H1 (cell line): ENCODE measurements at regions not wholly inside any gene's neighbourhood (a gene's known extent, or its start where the extent isn't known, plus 50 kb on each side); places are given as distances from the start of the nearest gene placed in this dataset.

Experiments used
- CTCF ChIA-PET: fragments of 300-600 bp; sonication (Branson Sonifier 250); formaldehyde crosslinking; loops from one replicate; lab custom pipeline; 2021; ENCODE audit not compliant: partially characterized antibody; lab: Charles Lee
- POLR2A ChIA-PET: fragments of 300-600 bp; sonication (Branson Sonifier 250); formaldehyde crosslinking; loops from one replicate; lab custom pipeline; 2021; ENCODE audit warnings: inconsistent platforms; ENCODE audit not compliant: partially characterized antibody; lab: Charles Lee
- DNase-seq, 2 experiments: peaks; one replicate each; pipeline versions ENCODE4 v3.0.0 to v3.0.0-alpha.2; 2010 to 2022; ENCODE audit warnings: low spot score in 2 of 2, low read depth in 1 of 2, mixed read lengths in 1 of 2
- FAIRE-seq: peaks from 2 replicates; lab custom pipeline; 2011; peaks lifted over from hg19 to GRCh38; lab: Jason Lieb, UNC
- H2AFZ ChIP-seq: 2 replicates; pipeline ENCODE4 v1.8.1; 2012; ENCODE audit warnings: low read length, inconsistent platforms
- H2AK5ac ChIP-seq: 2 replicates; pipeline ENCODE4 v1.6.1; 2013; ENCODE audit warnings: low read depth, low read length
- H2BK120ac ChIP-seq: replicated peaks from 2 replicates; pipeline ENCODE3; 2013; ENCODE audit warnings: low read depth, low read length, inconsistent platforms
- H2BK12ac ChIP-seq: 2 replicates; pipeline ENCODE4 v1.6.1; 2013; ENCODE audit warnings: low read depth, low read length
- H2BK15ac ChIP-seq: 2 replicates; pipeline ENCODE4 v1.6.1; 2013; ENCODE audit warnings: low read length
- H2BK20ac ChIP-seq: 2 replicates; pipeline ENCODE4 v1.6.1; 2013; ENCODE audit warnings: low read length
- H2BK5ac ChIP-seq: 2 replicates; pipeline ENCODE4 v1.6.1; 2013; ENCODE audit warnings: low read depth, low read length
- H3K14ac ChIP-seq: 2 replicates; pipeline ENCODE4 v1.6.1; 2013; ENCODE audit warnings: inconsistent platforms; ENCODE audit not compliant: insufficient read length
- H3K18ac ChIP-seq: 2 replicates; pipeline ENCODE4 v1.6.1; 2013; ENCODE audit warnings: low read length; ENCODE audit errors: extremely low read depth
- H3K23ac ChIP-seq: 2 replicates; pipeline ENCODE4 v1.6.1; 2013; ENCODE audit warnings: inconsistent platforms; ENCODE audit not compliant: insufficient read length
- H3K23me2 ChIP-seq: 2 replicates; pipeline ENCODE4 v1.6.1; 2013; ENCODE audit warnings: low read depth, low read length
- H3K27ac ChIP-seq: 2 replicates; pipeline ENCODE4 v1.6.1; 2011; ENCODE audit warnings: low read depth, low read length, inconsistent platforms
- H3K27me3 ChIP-seq, 4 experiments: replicated peaks in 1 of 4; 1 replicate in 1 of 4; 2 replicates in 3 of 4; pipeline versions ENCODE4 v1.6.1 to v1.8.1; 2011 to 2013; ENCODE audit warnings: low read length in 3 of 4, mild to moderate bottlenecking in 3 of 4, inconsistent platforms in 2 of 4, mixed read lengths in 2 of 4, moderate library complexity in 1 of 4; ENCODE audit not compliant: control insufficient read depth in 3 of 4, insufficient read depth in 3 of 4; ENCODE audit errors: extremely low read depth in 1 of 4
- H3K36me3 ChIP-seq, 4 experiments: 2 replicates each; pipeline versions ENCODE4 v1.6.1 to v1.8.1; 2011 to 2013; ENCODE audit warnings: mild to moderate bottlenecking in 4 of 4, low read length in 3 of 4, moderate library complexity in 2 of 4, control low read depth in 1 of 4, inconsistent platforms in 1 of 4; ENCODE audit not compliant: insufficient read depth in 4 of 4, control insufficient read depth in 2 of 4
- H3K4ac ChIP-seq: replicated peaks from 2 replicates; pipeline ENCODE3; 2013; ENCODE audit warnings: low read length, low read depth, mixed read lengths, inconsistent platforms; ENCODE audit not compliant: insufficient read length
- H3K4me1 ChIP-seq, 4 experiments: replicated peaks in 1 of 4; 1 replicate in 1 of 4; 2 replicates in 3 of 4; pipeline versions ENCODE4 v1.6.1 to v1.8.1; 2011 to 2013; ENCODE audit warnings: low read length in 3 of 4, inconsistent platforms in 2 of 4, mixed read lengths in 1 of 4; ENCODE audit not compliant: insufficient read depth in 4 of 4, control insufficient read depth in 3 of 4
- H3K4me2 ChIP-seq, 2 experiments: 2 replicates each; pipeline versions ENCODE4 v1.6.1 to v1.8.1; 2011 to 2013; ENCODE audit warnings: low read depth in 2 of 2, low read length in 2 of 2, control low read depth in 1 of 2, inconsistent platforms in 1 of 2, mild to moderate bottlenecking in 1 of 2; ENCODE audit not compliant: insufficient read depth in 1 of 2
- H3K4me3 ChIP-seq, 4 experiments: fragments of 200-600, 300-600 bp in 1 of 4; sonication (generic), shearing (Covaris generic), sonication (Bioruptor Twin) in 1 of 4; 2 replicates each; pipeline versions ENCODE4 v1.5.1 to v1.8.1; 2011 to 2016; ENCODE audit warnings: low read length in 4 of 4, low read depth in 3 of 4, control low read depth in 2 of 4, inconsistent platforms in 2 of 4, mild to moderate bottlenecking in 2 of 4, mixed read lengths in 1 of 4, moderate library complexity in 1 of 4; ENCODE audit not compliant: insufficient read depth in 2 of 4; ENCODE audit errors: extremely low read depth in 1 of 4
- H3K56ac ChIP-seq: replicated peaks from 2 replicates; pipeline ENCODE3; 2013; ENCODE audit warnings: low read depth, mild to moderate bottlenecking, mixed read lengths, low read length, inconsistent platforms; ENCODE audit not compliant: insufficient read length
- H3K79me1 ChIP-seq: 2 replicates; pipeline ENCODE4 v1.6.1; 2013; ENCODE audit warnings: low read depth, low read length, control low read depth
- H3K79me2 ChIP-seq, 2 experiments: 2 replicates each; pipeline versions ENCODE4 v1.6.1 to v1.8.1; 2012 to 2013; ENCODE audit warnings: low read length in 2 of 2, mild to moderate bottlenecking in 2 of 2, inconsistent platforms in 1 of 2; ENCODE audit not compliant: insufficient read depth in 2 of 2, control insufficient read depth in 1 of 2
- H3K9ac ChIP-seq, 4 experiments: replicated peaks in 1 of 4; 1 replicate in 1 of 4; 2 replicates in 3 of 4; pipeline versions ENCODE4 v1.6.1 to v1.8.1; 2011 to 2013; ENCODE audit warnings: low read depth in 3 of 4, low read length in 3 of 4, control low read depth in 2 of 4, mild to moderate bottlenecking in 2 of 4, moderate library complexity in 2 of 4, inconsistent platforms in 1 of 4; ENCODE audit errors: extremely low read depth in 1 of 4
- H3K9me3 ChIP-seq, 2 experiments: 2 replicates each; pipeline versions ENCODE4 v1.6.1 to v1.8.1; 2012 to 2013; ENCODE audit warnings: mild to moderate bottlenecking in 2 of 2, moderate library complexity in 2 of 2, control low read depth in 1 of 2, inconsistent platforms in 1 of 2, low read depth in 1 of 2, low read length in 1 of 2, mixed read lengths in 1 of 2; ENCODE audit not compliant: insufficient read depth in 2 of 2
- H4K20me1 ChIP-seq, 2 experiments: replicated peaks in 1 of 2; 2 replicates each; pipeline versions ENCODE3 to v1.8.1; 2011 to 2013; ENCODE audit warnings: inconsistent platforms in 2 of 2, low read length in 2 of 2, mild to moderate bottlenecking in 1 of 2; ENCODE audit not compliant: insufficient read depth in 2 of 2, control insufficient read depth in 1 of 2
- H4K5ac ChIP-seq: 2 replicates; pipeline ENCODE4 v1.6.1; 2013; ENCODE audit warnings: low read length, low read depth, mixed read lengths, inconsistent platforms; ENCODE audit not compliant: insufficient read length
- H4K8ac ChIP-seq: 2 replicates; pipeline ENCODE4 v1.8.0; 2013; ENCODE audit warnings: mild to moderate bottlenecking, moderate library complexity, low read length, inconsistent platforms; ENCODE audit not compliant: insufficient read depth; ENCODE audit errors: extremely low read depth
- H4K91ac ChIP-seq: replicated peaks from 2 replicates; pipeline ENCODE3; 2013; ENCODE audit warnings: low read length, mixed read lengths, inconsistent platforms; ENCODE audit not compliant: insufficient read length
- ATF3 ChIP-seq: IDR thresholded peaks from 2 replicates; pipeline ENCODE4 v1.6.1; 2011; ENCODE audit warnings: low read depth, mild to moderate bottlenecking, low read length; ENCODE audit not compliant: insufficient read depth
- BRCA1 ChIP-seq: IDR thresholded peaks from 2 replicates; pipeline ENCODE4 v1.6.1; 2012; ENCODE audit warnings: low read depth, low read length, improper control_type of control experiment
- CBX8 ChIP-seq: fragments of 300-800, 300-1000 bp; sonication (generic); IDR thresholded peaks from 2 replicates; pipeline ENCODE4 v1.7.1; 2016; ENCODE audit warnings: low read depth, low read length, borderline replicate concordance
- CTBP2 ChIP-seq: IDR thresholded peaks from 2 replicates; pipeline ENCODE4 v1.7.0; 2011; ENCODE audit warnings: borderline replicate concordance, mild to moderate bottlenecking, moderate library complexity, mixed read lengths, low read length; ENCODE audit not compliant: insufficient read depth, insufficient read length
- EGR1 ChIP-seq: IDR thresholded peaks from 2 replicates; pipeline ENCODE4 v1.6.1; 2011; ENCODE audit warnings: low read depth, low read length, borderline replicate concordance
- EZH2 ChIP-seq: fragments of 200-600 bp; sonication (generic); IDR thresholded peaks from 2 replicates; pipeline ENCODE4 v1.7.1; 2012; ENCODE audit warnings: low read depth, mild to moderate bottlenecking, moderate library complexity, low read length, inconsistent platforms; ENCODE audit not compliant: severe bottlenecking
- HDAC2 ChIP-seq, 2 experiments: fragments of 300-600 bp in 1 of 2; sonication (generic) in 1 of 2; IDR thresholded peaks; 2 replicates each; pipeline ENCODE4 v1.6.1; 2011 to 2012; ENCODE audit warnings: low read depth in 2 of 2, low read length in 2 of 2, mild to moderate bottlenecking in 2 of 2, moderate library complexity in 2 of 2, borderline replicate concordance in 1 of 2, inconsistent platforms in 1 of 2
- POLR2A ChIP-seq, 2 experiments: IDR thresholded peaks; 1 replicate in 1 of 2; 2 replicates in 1 of 2; pipeline ENCODE4 v1.6.1; 2011; ENCODE audit warnings: low read depth in 2 of 2, low read length in 2 of 2, mild to moderate bottlenecking in 2 of 2; ENCODE audit errors: control extremely low read depth in 1 of 2
- POU5F1 ChIP-seq: IDR thresholded peaks from 2 replicates; pipeline ENCODE4 v1.6.1; 2011; ENCODE audit warnings: low read depth, mild to moderate bottlenecking, low read length, moderate library complexity
- RFX5 ChIP-seq: IDR thresholded peaks from 2 replicates; pipeline ENCODE4 v1.6.1; 2011; ENCODE audit warnings: low read depth, low read length, improper control_type of control experiment, borderline replicate concordance
- SIN3A ChIP-seq, 2 experiments: IDR thresholded peaks in 1 of 2; conservative IDR thresholded peaks in 1 of 2; 2 replicates each; pipeline ENCODE4 v1.6.1; 2011 to 2012; ENCODE audit warnings: low read length in 2 of 2, improper control_type of control experiment in 1 of 2, low read depth in 1 of 2, mild to moderate bottlenecking in 1 of 2
- SP4 ChIP-seq: IDR thresholded peaks from 2 replicates; pipeline ENCODE4 v1.6.1; 2012; ENCODE audit warnings: low read length, inconsistent platforms
- WGBS, 2 experiments: shearing (Covaris generic) in 1 of 2; methylation state at CpG; one replicate each; pipeline versions ENCODE4 v1.1.6 to v1.1.7; 2013 to 2015; ENCODE audit warnings: low lambda C conversion rate in 2 of 2, mixed read lengths in 2 of 2, inconsistent platforms in 1 of 2, low coverage in 1 of 2, missing lambda C conversion rate in 1 of 2; ENCODE audit not compliant: insufficient replicate concordance in 2 of 2, insufficient coverage in 1 of 2, insufficient read length in 1 of 2; ENCODE audit errors: extremely low coverage in 1 of 2, missing lambda C conversion rate in 1 of 2; 5-methylcytosine and 5-hydroxymethylcytosine counted together

GRCh38 chr1:82073659-82074058 is 272.9 kb downstream of the ADGRL2 start:
- no peak overlapping the region for H3K14ac ChIP-seq
- no peak for FAIRE-seq
- H4K5ac ChIP-seq, result no peak overlapping the region
- H2BK12ac ChIP-seq, result no peak overlapping the region
- ChIA-PET CTCF (interaction anchor here (0.6 to 2.0 kb wide), 3 partner anchors 9 to 891 kb away, joined by 3 to 8 read pairs (median 5); no protein-coding TSS in a partner anchor), POLR2A (no interaction called here)
- H4K8ac ChIP-seq, result no peak overlapping the region
- no peak overlapping the region for H2AK5ac ChIP-seq
- H2BK20ac ChIP-seq, result no peak overlapping the region
- no peak overlapping the region for H3K18ac ChIP-seq
- H2AFZ ChIP-seq, result no peak overlapping the region
- no peaks in the 10 kb centered on the region for H4K20me1 ChIP-seq
- no peak overlapping the region for H2BK5ac ChIP-seq
- no peaks in the 10 kb centered on the region for H3K27me3 ChIP-seq
- no peak overlapping the region for H2BK15ac ChIP-seq
- no peaks in the 10 kb centered on the region for H3K79me1 ChIP-seq
- H3K36me3 ChIP-seq, result no peaks in the 10 kb centered on the region
- H3K56ac ChIP-seq, result no peak overlapping the region
- no peaks in the 10 kb centered on the region; the same call in 1 of the 2 replicates for H3K23me2 ChIP-seq
- H3K27ac ChIP-seq, result no peak overlapping the region
- no peak overlapping the region for H2BK120ac ChIP-seq
- H3K9ac ChIP-seq, result no peak overlapping the region
- H3K9me3 ChIP-seq, result no peaks in the 10 kb centered on the region
- no peak overlapping the region for H3K4ac ChIP-seq
- no peak overlapping the region for H4K91ac ChIP-seq
- no peak overlapping the region for H3K4me3 ChIP-seq
- H3K23ac ChIP-seq, result no peak overlapping the region
- DNase-seq, result no peak
- no peaks in the 10 kb centered on the region for H3K79me2 ChIP-seq
- H3K4me1 ChIP-seq, result peaks cover 0 to 3% (median 0%) of the 10 kb centered on the region in 4 experiments; a peak in 1 of 7 replicates
- no peak overlapping the region for H3K4me2 ChIP-seq
- 100% methylated on average over 1 of the region's 1 CpG; no CpG with 5 or more reads in 1 of the 2 experiments for WGBS, 2 experiments
- TF ChIP-seq POU5F1, result no peak
- no peak for TF ChIP-seq CBX8
- TF ChIP-seq SIN3A (conservative IDR thresholded peaks at IDR 0.05 in 1 of 2, IDR thresholded peaks at IDR 0.05 in 1 of 2; ENCODE audit: low read depth in 1 of 2, low read length in 2 of 2), result no peak
- no peak for TF ChIP-seq RFX5
- TF ChIP-seq BRCA1, result no peak
- no peak for TF ChIP-seq SP4
- TF ChIP-seq EGR1, result no peak
- no peak for TF ChIP-seq HDAC2 (IDR thresholded peaks at IDR 0.05; ENCODE audit: borderline replicate concordance in 1 of 2, low read depth in 2 of 2, low read length in 2 of 2)
- no peak for TF ChIP-seq ATF3
- TF ChIP-seq POLR2A (IDR thresholded peaks at IDR 0.05; ENCODE audit: control extremely low read depth in 1 of 2, low read depth in 2 of 2, low read length in 2 of 2), result no peak
- no peak for TF ChIP-seq EZH2
- no peak for TF ChIP-seq CTBP2
